NB4 (cell line): ENCODE measurements at regions not wholly inside any gene's neighbourhood (a gene's known extent, or its start where the extent isn't known, plus 50 kb on each side); places are given as distances from the start of the nearest gene placed in this dataset.

Experiments used
- CTCF ChIP-seq: IDR thresholded peaks from one replicate; pipeline ENCODE4 v1.5.1; 2012; ENCODE audit warnings: low read depth, low read length
- MAX ChIP-seq: IDR thresholded peaks from 2 replicates; pipeline ENCODE4 v1.6.1; 2011; ENCODE audit warnings: low read depth, low read length
- MYC ChIP-seq: IDR thresholded peaks from 2 replicates; pipeline ENCODE4 v1.6.1; 2011; ENCODE audit warnings: low read depth, low read length
- POLR2A ChIP-seq: IDR thresholded peaks from 2 replicates; pipeline ENCODE4 v1.6.1; 2011; ENCODE audit warnings: mild to moderate bottlenecking; ENCODE audit not compliant: insufficient read length; ENCODE audit errors: extremely low read depth

GRCh38 chr14:101030586-101030985, 127.1 kb upstream of the RTL1 start:
- no peak for TF ChIP-seq CTCF
- TF ChIP-seq POLR2A, result no peak
- no peak for TF ChIP-seq MYC
- no peak for TF ChIP-seq MAX
